HG03280 (cell line): ENCODE measurements at regions not wholly inside any gene's neighbourhood (a gene's known extent, or its start where the extent isn't known, plus 50 kb on each side); places are given as distances from the start of the nearest gene placed in this dataset.
"Not testable (repeated sequence)": the region's sequence is repeated elsewhere in the genome, so short reads cannot be mapped to it uniquely, and the experiment has no call there.

Experiments
- ATAC-seq: cut with Tn5 transposase; IDR thresholded peaks from one replicate; pipeline ENCODE4 v1.9.1; 2021; ENCODE audit warnings: mild to moderate bottlenecking, moderate library complexity; ENCODE audit not compliant: unreplicated experiment

DNA sequence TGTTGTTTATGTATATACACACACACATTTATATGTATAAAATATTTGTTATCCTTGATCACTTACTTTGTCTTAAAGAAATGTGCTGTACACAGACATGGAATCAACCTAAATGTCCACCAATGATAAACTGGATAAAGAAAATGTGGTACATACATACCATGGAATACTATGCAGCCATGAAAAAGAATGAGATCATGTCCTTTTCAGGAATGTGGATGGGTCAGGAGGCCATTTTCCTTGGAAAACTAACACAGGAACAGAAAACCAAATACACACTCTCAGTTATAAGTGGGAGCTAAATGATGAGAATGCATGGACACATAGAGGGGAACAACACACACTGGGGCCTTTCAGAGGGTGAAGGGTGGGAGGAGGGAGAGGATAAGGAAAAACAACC, 534.7 kb downstream of the FLRT2 start:
- ATAC-seq: not testable (repeated sequence)

GRCh38 chr14:86057018-86057667, 527.2 kb downstream of the FLRT2 start:
- ATAC-seq: no peak

DNA sequence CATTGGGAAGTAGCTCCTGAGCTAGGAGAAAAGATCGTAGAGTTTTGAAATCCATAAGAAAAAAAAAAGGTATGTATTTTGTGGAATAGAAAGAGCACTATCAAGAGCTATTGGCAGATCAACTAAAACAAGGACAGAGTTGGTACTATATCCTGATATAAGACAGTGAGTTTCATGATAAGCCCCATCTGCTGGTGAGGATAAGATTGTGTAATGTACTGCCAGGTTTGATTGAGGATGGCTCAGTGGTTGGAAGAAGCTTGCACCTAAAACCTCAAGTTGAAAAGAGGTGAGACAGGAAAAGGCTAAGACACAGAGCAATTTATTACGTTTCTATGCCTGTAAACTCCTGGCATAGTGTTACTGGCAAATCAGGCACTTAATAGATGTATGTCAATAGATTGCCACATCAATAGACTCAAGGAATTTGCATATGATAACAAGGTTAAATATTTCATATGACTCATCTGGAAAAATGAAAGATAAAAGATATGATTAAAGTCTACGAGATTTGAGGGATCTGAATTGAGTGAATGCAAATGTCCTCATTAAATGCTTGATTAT, 525.6 kb downstream of the FLRT2 start:
- ATAC-seq: no peak

GRCh38 chr14:86052868-86053267, 522.9 kb downstream of the FLRT2 start:
- ATAC-seq: no peak

DNA sequence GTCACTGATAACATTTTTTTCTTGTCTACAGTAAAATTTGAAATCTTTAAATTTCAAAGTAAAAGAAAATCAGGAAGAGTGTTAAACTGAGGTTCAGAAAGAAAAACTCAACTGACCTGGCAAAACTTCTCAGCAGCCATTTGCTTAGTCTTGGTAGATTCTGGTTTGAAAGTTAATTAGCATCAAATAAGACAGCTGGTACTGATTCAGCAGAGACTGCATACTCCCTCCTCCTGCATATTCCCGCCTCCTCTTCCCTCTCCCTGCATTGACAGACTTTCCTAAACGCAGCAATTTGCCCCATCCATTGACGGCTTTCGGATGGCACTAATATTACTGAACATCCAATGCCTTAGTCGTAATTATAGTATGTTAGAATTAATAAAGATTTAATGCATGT, 520.8 kb downstream of the FLRT2 start:
- no peak for ATAC-seq

- ATAC-seq: no peak
Observed at GRCh38 chr14:86050072-86050683, 520.2 kb downstream of the FLRT2 start.

- no peak for ATAC-seq
Observed at GRCh38 chr14:86039176-86039575, 509.2 kb downstream of the FLRT2 start.

GRCh38 chr14:86038387-86039042, 508.6 kb downstream of the FLRT2 start:
- ATAC-seq: peak; percentile 81

DNA sequence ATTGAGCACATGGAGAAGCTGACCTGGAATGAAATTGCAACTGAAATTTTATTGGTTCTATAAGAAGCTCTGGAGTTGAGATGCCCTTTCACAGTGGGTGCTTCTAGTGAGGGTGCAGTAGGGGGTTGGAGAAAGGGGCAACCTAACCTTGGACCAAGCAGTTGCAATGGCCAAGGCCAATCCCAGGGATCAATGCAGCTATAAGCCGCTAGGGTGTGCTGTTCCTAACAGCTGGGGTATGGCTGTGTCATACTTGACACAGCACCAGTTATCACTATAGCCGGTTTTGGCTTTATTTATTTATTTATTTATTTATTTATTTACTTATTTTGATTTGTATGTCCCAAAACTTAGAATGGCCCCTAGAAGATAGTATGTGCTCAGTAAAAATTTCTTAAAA, 505.9 kb downstream of the FLRT2 start:
- peak; percentile 70 for ATAC-seq

DNA sequence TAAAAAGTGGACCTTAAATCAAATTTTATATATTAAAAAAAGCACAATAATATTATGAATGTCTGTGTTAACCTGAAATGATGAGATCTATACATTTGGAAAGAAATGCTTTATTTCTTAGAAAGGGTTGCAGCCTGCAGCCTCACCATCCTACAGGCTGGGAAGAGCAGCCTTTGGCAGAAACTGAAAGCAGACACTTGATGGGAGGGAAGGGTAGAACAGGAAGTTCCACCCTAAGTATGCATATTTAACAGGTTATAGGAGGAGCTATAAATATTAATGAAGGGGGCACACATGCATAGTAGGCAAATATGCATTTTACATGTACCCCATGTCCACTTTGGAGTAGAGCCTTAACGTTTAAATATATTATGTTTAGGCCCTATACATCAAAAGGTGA, 498.0 kb downstream of the FLRT2 start:
- no peak for ATAC-seq

DNA sequence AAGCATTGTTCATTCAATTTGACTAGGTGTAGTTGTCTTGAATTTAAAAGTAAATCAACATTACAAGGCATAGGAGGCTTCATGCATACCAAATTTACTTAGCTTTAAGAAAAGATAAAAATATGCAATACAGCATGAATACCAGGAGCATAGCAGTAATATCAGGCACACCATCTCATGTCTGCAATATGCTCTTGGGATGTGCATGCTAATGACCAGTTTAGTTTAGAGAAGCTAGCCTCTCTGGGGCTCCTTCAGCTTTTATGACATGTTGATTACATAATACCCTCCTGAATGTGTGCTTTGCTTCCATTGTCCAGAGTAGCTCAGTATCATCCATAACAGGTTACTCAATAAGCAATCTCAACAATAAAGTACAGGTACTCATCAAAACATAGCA, 497.2 kb downstream of the FLRT2 start:
- no peak for ATAC-seq

GRCh38 chr14:86022031-86022629, 492.2 kb downstream of the FLRT2 start:
- ATAC-seq: no peak

- ATAC-seq: no peak
Observed at GRCh38 chr14:86020841-86021240, 490.9 kb downstream of the FLRT2 start.

DNA sequence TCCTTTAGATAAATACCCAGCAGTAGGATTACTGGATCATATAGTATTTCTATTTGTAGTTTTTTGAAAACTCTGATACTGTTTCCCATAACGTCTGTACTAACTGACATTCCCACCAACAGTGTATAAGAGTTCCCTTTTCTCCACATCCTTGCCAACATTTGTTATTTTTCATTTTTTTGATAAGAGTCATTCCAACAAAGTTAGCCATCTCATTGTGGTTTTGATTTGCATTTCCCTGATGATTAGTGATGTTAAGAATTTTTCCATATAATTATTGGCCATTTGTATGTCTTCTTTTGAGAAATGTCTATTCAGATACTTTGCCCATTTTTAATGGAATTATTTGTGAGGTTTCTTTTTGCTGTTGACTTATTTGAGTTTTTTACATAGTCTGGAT, 486.0 kb downstream of the FLRT2 start:
- ATAC-seq: no peak

- ATAC-seq: no peak
Observed at GRCh38 chr14:86015511-86015910, 485.6 kb downstream of the FLRT2 start.

GRCh38 chr14:86013641-86014040, 483.7 kb downstream of the FLRT2 start:
- ATAC-seq: no peak

GRCh38 chr14:86012461-86012860, 482.5 kb downstream of the FLRT2 start:
- no peak for ATAC-seq

GRCh38 chr14:86003998-86004397, 474.1 kb downstream of the FLRT2 start:
- ATAC-seq: no peak

- ATAC-seq: no peak
Observed at GRCh38 chr14:85996551-85996950, 466.6 kb downstream of the FLRT2 start.

DNA sequence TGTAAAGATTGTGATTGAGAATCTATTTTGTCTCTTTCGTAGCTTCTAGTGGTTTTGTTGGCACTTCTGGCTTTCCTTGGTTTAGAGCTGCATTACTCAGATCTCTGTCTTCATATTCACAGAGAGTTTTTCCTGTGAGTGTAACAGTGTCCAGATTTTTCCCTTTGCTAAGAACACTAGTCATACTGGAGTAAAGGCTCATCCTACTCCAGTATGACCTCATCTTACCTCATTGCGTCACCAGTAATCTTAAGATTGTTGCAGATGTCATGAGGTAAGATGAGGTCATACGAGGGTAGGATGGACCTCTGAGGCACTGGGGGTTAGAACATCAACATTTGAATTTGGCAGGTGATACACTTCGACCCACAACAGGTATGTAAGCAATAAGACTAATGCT, 461.2 kb downstream of the FLRT2 start:
- no peak for ATAC-seq

DNA sequence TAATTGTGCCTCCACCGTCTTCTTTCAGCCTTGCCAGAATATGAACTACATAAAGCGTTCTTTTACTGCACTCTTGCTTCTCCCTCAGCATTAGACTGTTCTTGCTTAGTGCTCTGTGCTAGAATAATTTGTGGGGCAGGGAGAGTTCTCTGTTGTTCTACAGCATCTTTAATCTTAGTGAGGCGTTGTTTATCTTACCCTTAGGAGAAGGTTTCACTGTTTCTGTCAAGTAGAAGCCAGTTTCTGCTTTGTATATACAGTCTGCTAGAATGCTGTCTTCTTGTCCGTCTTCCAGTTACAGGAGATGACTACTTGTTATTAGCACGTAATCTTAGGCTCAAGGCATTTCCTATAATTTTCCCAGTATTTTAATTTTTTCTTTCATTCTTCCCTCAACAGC, 458.0 kb downstream of the FLRT2 start:
- ATAC-seq: no peak

DNA sequence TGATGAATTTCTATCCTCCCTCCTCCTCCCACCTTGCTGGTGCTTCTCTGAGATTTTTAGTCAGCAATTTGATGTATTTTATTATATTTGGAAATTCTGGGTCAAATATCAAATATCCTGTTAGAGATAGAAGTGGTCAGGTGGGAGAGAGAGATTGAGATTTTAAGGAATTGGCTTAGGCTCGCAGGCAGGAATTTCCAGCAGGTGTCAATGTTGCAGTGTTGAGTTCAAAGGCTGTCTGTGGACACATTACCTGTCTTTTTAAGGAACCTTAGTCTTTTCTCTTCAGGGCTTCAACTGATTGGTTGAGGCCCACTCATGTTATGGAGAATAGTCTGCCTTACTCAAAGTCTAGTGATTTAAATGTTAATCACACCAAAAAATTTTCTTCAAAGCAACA, 457.3 kb downstream of the FLRT2 start:
- ATAC-seq: no peak
